Right atrium auricular region (tissue), 2 donors: ENCODE measurements at regions not wholly inside any gene's neighbourhood (a gene's known extent, or its start where the extent isn't known, plus 50 kb on each side); places are given as distances from the start of the nearest gene placed in this dataset.

Source experiments
- DNase-seq: peaks from one replicate; pipeline ENCODE4 v3.0.0-alpha.2; 2019; ENCODE audit warnings: low spot score
- H3K27ac ChIP-seq, 2 donors: fragments of 200-600 bp; sonication (generic); 1 replicate in 1 of 2; 2 replicates in 1 of 2; pipeline ENCODE4 v1.5.1; 2016 to 2019
- H3K27me3 ChIP-seq, 2 donors: fragments of 200-600 bp; sonication (generic); one replicate each; pipeline versions ENCODE4 v1.5.1 to v1.6.0; 2017 to 2019
- H3K36me3 ChIP-seq: fragments of 200-600 bp; sonication (generic); one replicate; pipeline ENCODE4 v1.5.1; 2016
- H3K4me1 ChIP-seq, 2 donors: fragments of 200-600 bp; sonication (generic); one replicate each; pipeline versions ENCODE4 v1.5.1 to v1.6.0; 2017 to 2019
- H3K4me3 ChIP-seq, 2 donors: fragments of 200-600 bp; sonication (generic); 1 replicate in 1 of 2; 2 replicates in 1 of 2; pipeline ENCODE4 v1.5.1; 2017 to 2019; ENCODE audit warnings: mild to moderate bottlenecking in 1 of 2, moderate library complexity in 1 of 2
- H3K9me3 ChIP-seq, 2 donors: fragments of 200-600 bp; sonication (generic); one replicate each; pipeline ENCODE4 v1.5.1; 2019
- TF ChIP-seq, protein P1 (sequence below), 2 donors: fragments of 200-600 bp; sonication (generic); IDR thresholded peaks; one replicate each; pipeline ENCODE4 v1.5.1; 2019; ENCODE audit warnings: antibody characterized with exemption in 2 of 2

DNA sequence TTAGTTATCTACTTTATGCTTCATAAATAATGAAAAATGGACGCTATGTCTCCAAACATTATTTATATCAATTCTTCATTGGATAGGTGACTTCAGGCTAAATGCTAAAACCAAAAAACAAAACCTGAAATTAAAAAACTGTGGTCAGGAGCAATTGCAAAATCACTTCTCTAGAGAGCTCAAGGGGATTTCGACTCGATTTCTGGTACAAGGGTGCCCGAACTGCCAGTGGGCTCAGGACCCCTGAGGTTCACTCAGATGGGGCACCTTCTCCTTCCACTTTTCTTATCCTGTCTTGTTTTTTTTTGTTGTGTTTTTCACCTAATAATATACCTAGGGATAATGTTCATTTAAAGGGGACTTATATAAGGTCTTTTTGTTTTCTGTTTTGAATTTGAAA is 65.8 kb upstream of the CELF4 start:
- Histone ChIP-seq H3K36me3 (no peaks in the 10 kb centered on the region), H3K27me3 (no peaks in the 10 kb centered on the region), H3K9me3 (no peaks in the 10 kb centered on the region), H3K4me3 (no peak overlapping the region), H3K27ac (no peak overlapping the region), H3K4me1 (no peaks in the 10 kb centered on the region)
- TF ChIP-seq, protein P1, sequence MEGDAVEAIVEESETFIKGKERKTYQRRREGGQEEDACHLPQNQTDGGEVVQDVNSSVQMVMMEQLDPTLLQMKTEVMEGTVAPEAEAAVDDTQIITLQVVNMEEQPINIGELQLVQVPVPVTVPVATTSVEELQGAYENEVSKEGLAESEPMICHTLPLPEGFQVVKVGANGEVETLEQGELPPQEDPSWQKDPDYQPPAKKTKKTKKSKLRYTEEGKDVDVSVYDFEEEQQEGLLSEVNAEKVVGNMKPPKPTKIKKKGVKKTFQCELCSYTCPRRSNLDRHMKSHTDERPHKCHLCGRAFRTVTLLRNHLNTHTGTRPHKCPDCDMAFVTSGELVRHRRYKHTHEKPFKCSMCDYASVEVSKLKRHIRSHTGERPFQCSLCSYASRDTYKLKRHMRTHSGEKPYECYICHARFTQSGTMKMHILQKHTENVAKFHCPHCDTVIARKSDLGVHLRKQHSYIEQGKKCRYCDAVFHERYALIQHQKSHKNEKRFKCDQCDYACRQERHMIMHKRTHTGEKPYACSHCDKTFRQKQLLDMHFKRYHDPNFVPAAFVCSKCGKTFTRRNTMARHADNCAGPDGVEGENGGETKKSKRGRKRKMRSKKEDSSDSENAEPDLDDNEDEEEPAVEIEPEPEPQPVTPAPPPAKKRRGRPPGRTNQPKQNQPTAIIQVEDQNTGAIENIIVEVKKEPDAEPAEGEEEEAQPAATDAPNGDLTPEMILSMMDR (IDR thresholded peaks at IDR 0.05), result no peak
- no peak for DNase-seq

DNA sequence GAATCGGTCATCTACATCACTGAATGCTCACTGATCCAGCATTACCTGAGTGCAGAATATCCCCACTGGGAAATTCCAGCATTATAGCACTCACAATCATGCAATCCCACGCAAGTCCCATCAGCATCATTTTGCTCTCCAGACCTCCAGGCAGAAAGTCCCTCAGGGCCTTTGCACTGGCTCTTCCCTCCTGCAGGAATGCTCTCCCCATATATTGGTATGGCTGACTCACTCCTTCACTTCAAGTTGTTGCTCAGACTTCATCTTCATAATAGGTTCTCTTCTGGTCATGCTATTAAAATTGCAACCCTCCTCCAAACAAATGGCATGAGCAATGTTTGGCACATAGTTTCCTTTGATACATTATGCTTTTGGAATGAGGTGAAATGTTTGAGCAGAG is 64.7 kb upstream of the CELF4 start:
- no peaks in the 10 kb centered on the region for H3K27me3 ChIP-seq
- no peak overlapping the region for H3K4me3 ChIP-seq
- no peaks in the 10 kb centered on the region for H3K4me1 ChIP-seq
- H3K27ac ChIP-seq, result no peak overlapping the region
- H3K36me3 ChIP-seq, result no peaks in the 10 kb centered on the region
- no peak for DNase-seq
- TF ChIP-seq, protein P1 (IDR thresholded peaks at IDR 0.05), result no peak
- no peaks in the 10 kb centered on the region for H3K9me3 ChIP-seq

GRCh38 chr18:37628470-37629220 is 63.0 kb upstream of the CELF4 start:
- Histone ChIP-seq H3K9me3 (no peaks in the 10 kb centered on the region), H3K4me3 (no peak overlapping the region), H3K4me1 (no peaks in the 10 kb centered on the region), H3K27me3 (no peaks in the 10 kb centered on the region), H3K36me3 (no peaks in the 10 kb centered on the region), H3K27ac (no peak overlapping the region)
- DNase-seq, result no peak
- TF ChIP-seq, protein P1 (IDR thresholded peaks at IDR 0.05), result no peak

DNA sequence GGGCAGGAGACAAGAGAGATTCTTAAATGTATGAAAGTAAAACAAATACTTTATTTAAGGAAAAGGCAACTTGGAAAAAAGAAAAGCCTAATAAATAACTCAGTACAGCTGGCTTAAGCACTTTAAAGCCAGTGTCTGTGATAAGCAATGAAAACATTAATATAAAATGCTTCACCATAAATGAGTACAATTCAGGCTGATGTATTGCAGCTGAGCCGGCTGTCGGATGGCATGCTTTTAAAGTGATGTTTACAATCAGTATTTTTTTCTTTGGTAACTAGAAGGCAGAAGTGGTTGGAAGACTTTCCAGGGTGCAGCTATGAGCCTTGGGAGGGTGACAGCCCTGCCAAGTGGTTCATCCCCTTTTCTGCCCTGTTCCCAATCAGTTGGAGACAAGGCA is 58.7 kb upstream of the CELF4 start:
- Histone ChIP-seq H3K36me3 (no peaks in the 10 kb centered on the region), H3K9me3 (no peaks in the 10 kb centered on the region), H3K27ac (no peak overlapping the region), H3K27me3 (no peaks in the 10 kb centered on the region), H3K4me3 (no peak overlapping the region), H3K4me1 (no peaks in the 10 kb centered on the region)
- DNase-seq, result no peak
- TF ChIP-seq, protein P1 (IDR thresholded peaks at IDR 0.05), result no peak

GRCh38 chr18:37619964-37620363 is 54.4 kb upstream of the CELF4 start:
- TF ChIP-seq, protein P1 (IDR thresholded peaks at IDR 0.05), result no peak
- Histone ChIP-seq H3K27me3 (no peaks in the 10 kb centered on the region), H3K4me3 (no peak overlapping the region), H3K36me3 (no peaks in the 10 kb centered on the region), H3K9me3 (no peaks in the 10 kb centered on the region), H3K27ac (no peak overlapping the region), H3K4me1 (no peaks in the 10 kb centered on the region)
- DNase-seq, result no peak

DNA sequence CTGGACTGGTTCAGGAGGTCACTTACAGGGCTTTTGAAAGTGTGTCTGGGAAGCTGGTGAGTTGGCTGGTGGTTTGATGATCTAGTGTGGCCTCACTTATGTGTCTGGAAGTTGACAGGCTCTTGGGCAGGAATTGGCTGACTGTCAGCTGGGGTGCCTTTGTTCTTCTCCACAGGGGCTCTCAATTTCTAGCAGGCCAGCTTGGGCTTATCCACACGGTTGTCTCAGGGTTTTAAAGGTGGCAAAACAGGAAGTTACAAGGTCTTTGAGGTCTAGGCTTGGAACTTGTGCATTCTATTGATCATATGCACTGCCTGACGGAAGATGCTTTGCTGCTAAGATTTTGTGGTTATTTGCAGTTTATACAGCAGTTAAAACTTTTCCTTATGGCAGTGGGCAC is 52.0 kb upstream of the CELF4 start:
- Histone ChIP-seq H3K36me3 (no peaks in the 10 kb centered on the region), H3K9me3 (no peaks in the 10 kb centered on the region), H3K27me3 (no peaks in the 10 kb centered on the region), H3K4me3 (no peak overlapping the region), H3K27ac (no peak overlapping the region), H3K4me1 (no peaks in the 10 kb centered on the region)
- DNase-seq, result no peak
- TF ChIP-seq, protein P1 (IDR thresholded peaks at IDR 0.05), result no peak
